H9 (cell line): ENCODE measurements at regions not wholly inside any gene's neighbourhood (a gene's known extent, or its start where the extent isn't known, plus 50 kb on each side); places are given as distances from the start of the nearest gene placed in this dataset.
A peak's percentile ranks its signal among the peaks of the same experiment; 100 is the strongest.

ENCODE experiments used
- DNase-seq: peaks from one replicate; pipeline ENCODE4 v3.0.0-alpha.2; 2017
- H2AFZ ChIP-seq: one replicate; pipeline ENCODE4 v1.6.1; 2013; ENCODE audit warnings: mild to moderate bottlenecking, low read length, control low read depth, moderate library complexity
- H2AK5ac ChIP-seq: 2 replicates; pipeline ENCODE4 v1.6.1; 2013; ENCODE audit warnings: low read length, control low read depth, mixed read lengths; ENCODE audit not compliant: insufficient read length
- H2BK120ac ChIP-seq: one replicate; pipeline ENCODE4 v1.6.1; 2013; ENCODE audit warnings: low read depth, mild to moderate bottlenecking, low read length, control low read depth, inconsistent platforms; ENCODE audit not compliant: poor library complexity, severe bottlenecking
- H2BK12ac ChIP-seq: 2 replicates; pipeline ENCODE4 v1.6.1; 2013; ENCODE audit warnings: low read length, control low read depth, mixed read lengths, low read depth; ENCODE audit not compliant: insufficient read length
- H2BK15ac ChIP-seq: 2 replicates; pipeline ENCODE4 v1.6.1; 2013; ENCODE audit warnings: low read depth, low read length, control low read depth
- H2BK20ac ChIP-seq: one replicate; pipeline ENCODE4 v1.6.1; 2013; ENCODE audit warnings: low read depth, mild to moderate bottlenecking, low read length, control low read depth, inconsistent platforms; ENCODE audit not compliant: poor library complexity, severe bottlenecking
- H2BK5ac ChIP-seq: 2 replicates; pipeline ENCODE4 v1.6.1; 2013; ENCODE audit warnings: low read length, control low read depth, mixed read lengths; ENCODE audit not compliant: insufficient read length
- H3K14ac ChIP-seq: 2 replicates; pipeline ENCODE4 v1.6.1; 2013; ENCODE audit warnings: low read length, control low read depth; ENCODE audit not compliant: insufficient read depth
- H3K18ac ChIP-seq: 2 replicates; pipeline ENCODE4 v1.6.1; 2013; ENCODE audit warnings: low read depth, mild to moderate bottlenecking, mixed read lengths, low read length, control low read depth; ENCODE audit not compliant: insufficient read length
- H3K23ac ChIP-seq: 2 replicates; pipeline ENCODE4 v1.6.1; 2013; ENCODE audit warnings: low read length, control low read depth, mixed read lengths, low read depth; ENCODE audit not compliant: insufficient read length
- H3K23me2 ChIP-seq: 2 replicates; pipeline ENCODE4 v1.6.1; 2013; ENCODE audit warnings: low read depth, mild to moderate bottlenecking, mixed read lengths, low read length, control low read depth; ENCODE audit not compliant: insufficient read length, poor library complexity, severe bottlenecking
- H3K27ac ChIP-seq: 2 replicates; pipeline ENCODE4 v1.5.1; 2013; ENCODE audit warnings: low read length, control low read depth, mixed read lengths, low read depth; ENCODE audit not compliant: insufficient read length
- H3K27me3 ChIP-seq: 2 replicates; pipeline ENCODE4 v1.6.1; 2013; ENCODE audit warnings: low read length, control low read depth, inconsistent platforms; ENCODE audit not compliant: insufficient read depth
- H3K4ac ChIP-seq: 2 replicates; pipeline ENCODE4 v1.6.1; 2013; ENCODE audit warnings: low read depth, mild to moderate bottlenecking, control low read depth, inconsistent platforms, low read length, moderate library complexity
- H3K4me1 ChIP-seq: 2 replicates; pipeline ENCODE4 v1.6.1; 2013; ENCODE audit warnings: low read length, control low read depth, inconsistent platforms; ENCODE audit not compliant: insufficient read depth
- H3K4me2 ChIP-seq: 2 replicates; pipeline ENCODE4 v1.6.1; 2013; ENCODE audit warnings: low read length, control low read depth, mixed read lengths; ENCODE audit not compliant: insufficient read length, insufficient read depth
- H3K56ac ChIP-seq: 2 replicates; pipeline ENCODE4 v1.6.1; 2013; ENCODE audit warnings: low read depth, mild to moderate bottlenecking, mixed read lengths, low read length, control low read depth; ENCODE audit not compliant: insufficient read length
- H3K79me1 ChIP-seq: 2 replicates; pipeline ENCODE4 v1.6.1; 2013; ENCODE audit warnings: low read depth, mild to moderate bottlenecking, moderate library complexity, low read length, control low read depth, inconsistent platforms; ENCODE audit not compliant: insufficient read depth, poor library complexity, severe bottlenecking
- H3K79me2 ChIP-seq: 2 replicates; pipeline ENCODE4 v1.6.1; 2013; ENCODE audit warnings: low read length, control low read depth, inconsistent platforms; ENCODE audit not compliant: insufficient read depth
- H3K9ac ChIP-seq: 2 replicates; pipeline ENCODE4 v1.6.1; 2013; ENCODE audit warnings: low read length, control low read depth, mixed read lengths; ENCODE audit not compliant: insufficient read length; ENCODE audit errors: extremely low read depth
- H3K9me3 ChIP-seq: one replicate; pipeline ENCODE4 v1.6.1; 2013; ENCODE audit warnings: low read depth, low read length, inconsistent platforms; ENCODE audit not compliant: control insufficient read depth
- H3T11ph ChIP-seq: one replicate; pipeline ENCODE4 v1.6.1; 2013; ENCODE audit warnings: mild to moderate bottlenecking, low read length, control low read depth, inconsistent platforms
- H4K20me1 ChIP-seq: one replicate; pipeline ENCODE4 v1.6.1; 2013; ENCODE audit not compliant: control insufficient read depth, insufficient read length, insufficient read depth
- H4K5ac ChIP-seq: 2 replicates; pipeline ENCODE4 v1.6.1; 2013; ENCODE audit warnings: low read depth, mild to moderate bottlenecking, mixed read lengths, low read length, control low read depth; ENCODE audit not compliant: insufficient read length
- H4K8ac ChIP-seq: replicated peaks from 2 replicates; pipeline ENCODE4 v1.6.1; 2013; ENCODE audit warnings: low read length, control low read depth, mixed read lengths, low read depth; ENCODE audit not compliant: insufficient read length
- H4K91ac ChIP-seq: 2 replicates; pipeline ENCODE4 v1.6.1; 2013; ENCODE audit warnings: low read depth, mild to moderate bottlenecking, moderate library complexity, mixed read lengths, low read length, control low read depth; ENCODE audit not compliant: insufficient read length
- H3K27ac Mint-ChIP-seq, 3 experiments: 2 replicates in 2 of 3; 3 replicates in 1 of 3; pipeline ENCODE4 v1.8.0; 2020 to 2021; ENCODE audit warnings: mixed read lengths in 3 of 3, mild to moderate bottlenecking in 1 of 3, moderate library complexity in 1 of 3
- H3K27me3 Mint-ChIP-seq: 2 replicates; pipeline ENCODE4 v1.8.0; 2021; ENCODE audit warnings: low read depth, mild to moderate bottlenecking, moderate library complexity, mixed read lengths
- H3K36me3 Mint-ChIP-seq, 3 experiments: 2 replicates in 2 of 3; 3 replicates in 1 of 3; pipeline ENCODE4 v1.8.0; 2020 to 2021; ENCODE audit warnings: low read depth in 3 of 3, mixed read lengths in 3 of 3; ENCODE audit not compliant: insufficient read depth in 1 of 3
- H3K4me1 Mint-ChIP-seq, 2 experiments: 2 replicates each; pipeline ENCODE4 v1.8.0; 2020; ENCODE audit warnings: mixed read lengths in 2 of 2
- H3K4me3 Mint-ChIP-seq, 2 experiments: 2 replicates in 1 of 2; 3 replicates in 1 of 2; pipeline ENCODE4 v1.8.0; 2020 to 2021; ENCODE audit warnings: mild to moderate bottlenecking in 2 of 2, mixed read lengths in 2 of 2, moderate library complexity in 1 of 2
- H3K9me3 Mint-ChIP-seq, 2 experiments: 2 replicates in 1 of 2; 3 replicates in 1 of 2; pipeline ENCODE4 v1.8.0; 2020; ENCODE audit warnings: mild to moderate bottlenecking in 2 of 2, mixed read lengths in 2 of 2, moderate library complexity in 1 of 2
- WGBS: extraction: QIAGEN DNeasy Blood & Tissue Kit; methylation state at CpG from one replicate; pipeline ENCODE4 v1.1.7; 2013; ENCODE audit warnings: missing lambda C conversion rate, low lambda C conversion rate, mixed read lengths; ENCODE audit not compliant: insufficient read length; ENCODE audit errors: extremely low coverage; 5-methylcytosine and 5-hydroxymethylcytosine counted together
- TF ChIP-seq, protein P1 (sequence below): fragments of 200-600 bp; sonication (generic); conservative IDR thresholded peaks from 3 replicates; pipeline ENCODE4 v1.8.0; 2021; ENCODE audit warnings: antibody characterized with exemption, mild to moderate bottlenecking

DNA sequence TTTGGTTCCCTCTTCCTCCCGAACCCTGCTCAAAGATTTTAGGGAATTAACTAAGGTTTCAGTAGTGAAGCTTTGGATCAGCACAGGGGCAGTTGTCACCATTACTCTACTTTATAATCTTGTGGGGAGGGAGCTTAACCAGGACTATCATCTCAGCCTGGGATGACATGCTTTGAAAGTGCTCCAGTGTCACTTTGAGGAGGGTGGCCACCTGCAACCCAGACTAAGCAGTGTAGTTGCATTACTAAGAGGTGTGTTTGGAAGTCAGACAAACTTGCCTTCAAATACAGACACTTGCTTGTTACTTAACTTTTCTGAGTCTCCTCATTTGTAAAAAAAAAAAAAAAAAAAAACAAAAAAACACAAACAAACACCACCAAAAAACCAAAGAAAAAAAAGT is 340.3 kb upstream of the TBL1XR1 start:
- H3T11ph ChIP-seq: no peak overlapping the region
- no peak overlapping the region for H3K9ac ChIP-seq
- no peaks in the 10 kb centered on the region for H3K27me3 ChIP-seq
- H3K4me1 ChIP-seq: peaks cover 5% of the 10 kb centered on the region; the same call in 1 of the 2 replicates
- no peaks in the 10 kb centered on the region; a peak in 1 of 7 replicates for H3K36me3 Mint-ChIP-seq
- no peak overlapping the region for H2AFZ ChIP-seq
- H2AK5ac ChIP-seq: no peak overlapping the region
- H3K79me1 ChIP-seq: no peaks in the 10 kb centered on the region
- H3K4ac ChIP-seq: no peak overlapping the region
- no CpG with 5 or more reads among the region's 1 CpG for WGBS
- H3K9me3 ChIP-seq: no peaks in the 10 kb centered on the region
- peaks cover 33 to 37% of the 10 kb centered on the region in 2 experiments for H3K4me1 Mint-ChIP-seq
- H3K4me3 Mint-ChIP-seq: no peak overlapping the region
- no peaks in the 10 kb centered on the region for H3K79me2 ChIP-seq
- TF ChIP-seq, protein P1, sequence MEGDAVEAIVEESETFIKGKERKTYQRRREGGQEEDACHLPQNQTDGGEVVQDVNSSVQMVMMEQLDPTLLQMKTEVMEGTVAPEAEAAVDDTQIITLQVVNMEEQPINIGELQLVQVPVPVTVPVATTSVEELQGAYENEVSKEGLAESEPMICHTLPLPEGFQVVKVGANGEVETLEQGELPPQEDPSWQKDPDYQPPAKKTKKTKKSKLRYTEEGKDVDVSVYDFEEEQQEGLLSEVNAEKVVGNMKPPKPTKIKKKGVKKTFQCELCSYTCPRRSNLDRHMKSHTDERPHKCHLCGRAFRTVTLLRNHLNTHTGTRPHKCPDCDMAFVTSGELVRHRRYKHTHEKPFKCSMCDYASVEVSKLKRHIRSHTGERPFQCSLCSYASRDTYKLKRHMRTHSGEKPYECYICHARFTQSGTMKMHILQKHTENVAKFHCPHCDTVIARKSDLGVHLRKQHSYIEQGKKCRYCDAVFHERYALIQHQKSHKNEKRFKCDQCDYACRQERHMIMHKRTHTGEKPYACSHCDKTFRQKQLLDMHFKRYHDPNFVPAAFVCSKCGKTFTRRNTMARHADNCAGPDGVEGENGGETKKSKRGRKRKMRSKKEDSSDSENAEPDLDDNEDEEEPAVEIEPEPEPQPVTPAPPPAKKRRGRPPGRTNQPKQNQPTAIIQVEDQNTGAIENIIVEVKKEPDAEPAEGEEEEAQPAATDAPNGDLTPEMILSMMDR: no peak
- no peak overlapping the region for H3K27ac ChIP-seq
- no peaks in the 10 kb centered on the region; a peak in 1 of 5 replicates for H3K9me3 Mint-ChIP-seq
- H4K20me1 ChIP-seq: no peaks in the 10 kb centered on the region
- H4K8ac ChIP-seq: no peak overlapping the region
- H3K4me2 ChIP-seq: no peak overlapping the region
- no peak overlapping the region for H2BK12ac ChIP-seq
- H3K27me3 Mint-ChIP-seq: no peaks in the 10 kb centered on the region
- H3K14ac ChIP-seq: no peak overlapping the region
- H3K23me2 ChIP-seq: no peaks in the 10 kb centered on the region
- H2BK15ac ChIP-seq: no peak overlapping the region
- no peak overlapping the region for H2BK120ac ChIP-seq
- H3K18ac ChIP-seq: no peak overlapping the region
- no peak overlapping the region for H2BK20ac ChIP-seq
- no peak overlapping the region for H4K91ac ChIP-seq
- no peak overlapping the region for H4K5ac ChIP-seq
- no peak overlapping the region for H2BK5ac ChIP-seq
- H3K56ac ChIP-seq: no peak overlapping the region
- DNase-seq: no peak
- H3K27ac Mint-ChIP-seq: peak overlapping the region in 1 of 3 experiments; percentile 70; a peak in 2 of 7 replicates
- no peak overlapping the region for H3K23ac ChIP-seq
